ENCODE measurements at regions not wholly inside any gene's neighbourhood (a gene's known extent, or its start where the extent isn't known, plus 50 kb on each side); places are given as distances from the start of the nearest gene placed in this dataset.
"Not testable (repeated sequence)": the region's sequence is repeated elsewhere in the genome, so short reads cannot be mapped to it uniquely, and the experiment has no call there.

DNA sequence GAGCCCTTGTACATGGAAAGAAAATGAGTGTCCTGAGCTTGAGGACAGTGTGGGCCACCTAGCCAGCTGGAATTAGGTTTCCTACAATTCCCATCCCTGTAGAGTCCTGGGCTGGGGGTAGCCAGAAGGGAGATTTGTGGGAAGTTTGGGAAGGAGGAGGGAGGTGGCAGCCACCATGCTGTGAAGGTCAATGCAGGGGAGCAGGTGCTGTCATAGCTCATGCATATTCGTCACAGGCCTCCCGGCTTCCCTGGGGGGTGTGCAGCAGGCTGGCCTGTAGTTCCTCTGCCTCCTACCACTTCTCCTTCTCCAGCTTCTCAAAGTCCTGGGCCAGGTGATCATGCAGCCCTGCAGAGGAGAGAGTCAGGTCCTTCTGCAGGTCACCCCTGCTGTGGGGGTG, 121.3 kb downstream of the TBX3 start:
- no peak overlapping the region for H3K4me3 ChIP-seq (ENCODE audit: low read depth, low read length)
- no peak for DNase-seq (ENCODE audit: low read depth)
- TF ChIP-seq, protein P1, sequence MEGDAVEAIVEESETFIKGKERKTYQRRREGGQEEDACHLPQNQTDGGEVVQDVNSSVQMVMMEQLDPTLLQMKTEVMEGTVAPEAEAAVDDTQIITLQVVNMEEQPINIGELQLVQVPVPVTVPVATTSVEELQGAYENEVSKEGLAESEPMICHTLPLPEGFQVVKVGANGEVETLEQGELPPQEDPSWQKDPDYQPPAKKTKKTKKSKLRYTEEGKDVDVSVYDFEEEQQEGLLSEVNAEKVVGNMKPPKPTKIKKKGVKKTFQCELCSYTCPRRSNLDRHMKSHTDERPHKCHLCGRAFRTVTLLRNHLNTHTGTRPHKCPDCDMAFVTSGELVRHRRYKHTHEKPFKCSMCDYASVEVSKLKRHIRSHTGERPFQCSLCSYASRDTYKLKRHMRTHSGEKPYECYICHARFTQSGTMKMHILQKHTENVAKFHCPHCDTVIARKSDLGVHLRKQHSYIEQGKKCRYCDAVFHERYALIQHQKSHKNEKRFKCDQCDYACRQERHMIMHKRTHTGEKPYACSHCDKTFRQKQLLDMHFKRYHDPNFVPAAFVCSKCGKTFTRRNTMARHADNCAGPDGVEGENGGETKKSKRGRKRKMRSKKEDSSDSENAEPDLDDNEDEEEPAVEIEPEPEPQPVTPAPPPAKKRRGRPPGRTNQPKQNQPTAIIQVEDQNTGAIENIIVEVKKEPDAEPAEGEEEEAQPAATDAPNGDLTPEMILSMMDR (IDR thresholded peaks at IDR 0.05; ENCODE audit: low read depth, low read length, missing control alignments): no peak
- in situ Hi-C loops (cut with HindIII; ENCODE audit: low sequenced_read_pairs): no loop called here

DNA sequence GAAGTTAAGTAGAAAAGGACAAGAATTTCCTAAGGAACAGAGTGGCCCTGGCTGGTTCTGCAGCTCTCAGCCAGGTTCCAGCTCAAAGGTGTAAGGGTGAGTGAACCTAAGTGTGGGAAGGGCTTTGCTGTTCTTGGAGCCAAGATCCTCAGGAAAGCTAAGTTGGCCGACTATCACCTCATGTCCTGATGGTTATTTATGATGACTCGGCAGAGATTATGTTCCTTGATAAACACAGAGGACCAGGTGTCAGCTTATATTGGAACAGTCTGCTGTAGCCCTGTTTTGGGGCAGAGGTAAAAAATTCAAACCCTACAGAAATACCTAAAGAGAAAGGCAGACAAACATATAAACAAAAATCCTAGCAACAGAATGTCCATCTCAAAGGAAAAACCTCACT, 128.5 kb downstream of the TBX3 start:
- in situ Hi-C loops (cut with HindIII; ENCODE audit: low sequenced_read_pairs): no loop called here
- TF ChIP-seq, protein P1 (IDR thresholded peaks at IDR 0.05; ENCODE audit: low read depth, low read length, missing control alignments): no peak
- no peak for DNase-seq (ENCODE audit: low read depth)

DNA sequence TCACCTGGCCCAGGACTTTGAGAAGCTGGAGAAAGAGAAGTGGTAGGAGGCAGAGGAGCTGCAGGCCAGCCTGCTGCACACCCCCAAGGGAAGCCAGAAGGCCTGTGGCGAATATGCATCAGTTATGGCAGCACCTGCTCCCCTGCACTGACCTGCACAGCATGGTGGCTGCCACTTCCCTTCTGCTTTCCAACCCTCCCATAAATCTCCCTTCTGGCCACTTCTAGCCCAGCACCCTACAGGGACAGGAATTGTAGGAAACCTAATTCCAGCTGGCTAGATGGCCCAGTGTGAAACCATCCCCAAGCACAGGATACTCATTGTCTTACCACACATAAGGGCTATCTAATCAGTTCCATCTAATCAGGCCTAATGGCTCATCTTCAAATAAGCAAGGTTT, 136.3 kb downstream of the TBX3 start:
- no peak overlapping the region for H3K4me3 ChIP-seq (ENCODE audit: low read depth, low read length)
- no peak for DNase-seq (ENCODE audit: low read depth)
- TF ChIP-seq, protein P1 (IDR thresholded peaks at IDR 0.05; ENCODE audit: low read depth, low read length, missing control alignments): no peak
- in situ Hi-C loops (cut with HindIII; ENCODE audit: low sequenced_read_pairs): no loop called here

More for the DNA sequence above, 128.5 kb downstream of the TBX3 start:
- no peak overlapping the region for H3K4me3 ChIP-seq (ENCODE audit: low read depth, low read length)

DNA sequence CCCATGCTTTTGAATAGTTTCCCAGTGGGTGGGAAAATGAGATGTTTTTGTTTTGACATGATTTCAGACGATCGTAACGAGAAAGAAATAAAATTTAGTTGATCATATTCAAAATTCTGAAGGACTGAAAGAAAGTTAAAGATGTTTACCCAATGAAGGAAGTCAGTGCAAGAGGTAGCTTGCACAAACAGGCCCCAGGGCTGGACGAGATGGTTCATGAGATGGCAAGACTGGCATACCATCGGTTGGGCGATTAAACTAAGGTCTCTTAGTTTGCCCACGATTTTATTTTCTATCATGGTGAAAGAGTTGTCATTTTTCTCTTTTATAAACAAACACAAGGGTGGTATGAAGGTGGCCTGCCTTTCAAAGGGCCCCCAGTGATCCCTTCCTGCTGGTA, 124.5 kb upstream of the TBX5 start:
- DNase-seq (ENCODE audit: low read depth): no peak
- H3K4me3 ChIP-seq (ENCODE audit: low read depth, low read length): no peak overlapping the region
- in situ Hi-C loops (cut with HindIII; ENCODE audit: low sequenced_read_pairs): no loop called here
- TF ChIP-seq, protein P1 (IDR thresholded peaks at IDR 0.05; ENCODE audit: low read depth, low read length, missing control alignments): no peak

DNA sequence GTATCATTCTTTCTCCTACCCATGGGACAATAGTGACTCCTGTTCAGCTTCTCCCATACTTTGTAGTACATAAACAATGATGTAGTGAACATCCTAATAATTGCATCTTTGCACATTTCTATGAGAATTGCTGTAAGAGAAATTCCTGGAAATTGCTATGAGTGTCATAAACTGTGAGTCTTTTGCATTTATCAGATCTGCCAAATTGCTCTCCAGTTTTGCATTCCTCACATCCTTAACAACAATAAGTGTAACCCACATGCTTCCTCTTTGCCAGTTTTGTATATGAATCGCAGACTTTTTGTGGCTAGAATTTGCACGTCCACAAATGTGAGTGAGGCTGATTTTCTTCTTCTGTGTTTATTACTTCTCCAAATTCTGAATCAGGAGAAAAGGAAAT, 124.0 kb upstream of the TBX5 start:
- in situ Hi-C loops (cut with HindIII; ENCODE audit: low sequenced_read_pairs): no loop called here

DNA sequence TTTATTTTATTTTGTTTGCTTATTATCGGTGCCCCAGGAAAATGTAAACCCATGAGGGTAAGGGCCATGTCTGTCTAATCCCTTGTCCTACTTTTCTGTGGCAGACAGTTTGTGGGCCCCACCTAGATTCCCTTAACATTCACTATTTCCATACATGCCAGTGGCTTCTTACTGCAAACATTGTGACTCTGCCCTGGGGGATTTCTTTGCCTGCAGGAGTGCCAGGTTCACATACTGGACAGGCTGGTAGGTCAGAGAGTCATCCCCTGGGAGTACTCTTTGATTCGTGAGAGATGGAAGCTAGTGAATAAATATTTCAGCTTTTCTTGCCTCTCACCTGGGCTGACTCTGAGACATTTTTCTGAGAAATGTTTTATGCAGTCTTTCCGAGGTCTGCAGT, 122.8 kb upstream of the TBX5 start:
- in situ Hi-C loops (cut with HindIII; ENCODE audit: low sequenced_read_pairs): no loop called here
- no peak for DNase-seq (ENCODE audit: low read depth)
- no peak overlapping the region for H3K4me3 ChIP-seq (ENCODE audit: low read depth, low read length)
- TF ChIP-seq, protein P1 (IDR thresholded peaks at IDR 0.05; ENCODE audit: low read depth, low read length, missing control alignments): no peak

More for the DNA sequence above, 124.0 kb upstream of the TBX5 start:
- TF ChIP-seq, protein P1 (IDR thresholded peaks at IDR 0.05; ENCODE audit: low read depth, low read length, missing control alignments): no peak
- DNase-seq (ENCODE audit: low read depth): no peak
- no peak overlapping the region for H3K4me3 ChIP-seq (ENCODE audit: low read depth, low read length)

DNA sequence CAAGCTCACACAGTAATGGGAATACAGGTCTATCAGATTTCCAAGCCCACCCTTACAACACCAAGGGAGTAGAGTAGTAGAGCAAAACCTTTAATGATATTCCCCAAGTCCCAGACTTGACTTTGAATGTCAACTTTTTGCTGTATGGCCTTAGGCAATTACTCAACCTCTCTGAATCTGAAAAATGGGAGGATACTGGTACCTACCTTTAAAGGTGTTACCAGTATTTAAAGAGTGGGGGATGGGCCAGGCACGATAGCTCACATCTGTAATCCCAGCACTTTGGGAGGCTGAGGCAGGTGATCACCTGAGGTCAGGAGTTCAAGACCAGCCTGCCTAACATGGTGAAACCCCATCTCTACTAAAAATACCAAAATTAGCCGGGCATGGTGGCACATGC, 115.2 kb upstream of the TBX5 start:
- in situ Hi-C loops (cut with HindIII; ENCODE audit: low sequenced_read_pairs): loop anchor here (5.0 kb wide), 1 partner anchor 99 kb away; no protein-coding TSS in a partner anchor
- H3K4me3 ChIP-seq (ENCODE audit: low read depth, low read length); DNase-seq (ENCODE audit: low read depth): not testable (repeated sequence)
